HEK293T (cell line): ENCODE measurements at regions not wholly inside any gene's neighbourhood (a gene's known extent, or its start where the extent isn't known, plus 50 kb on each side); places are given as distances from the start of the nearest gene placed in this dataset.

Source experiments
- CTCF ChIA-PET: fragments of 350-600 bp; formaldehyde crosslinking; extraction: SDS; loops from one replicate; lab custom pipeline; 2021; ENCODE audit warnings: antibody characterized with exemption, inconsistent platforms; lab: Yijun Ruan, JAX
- POLR2A ChIA-PET: fragments of 350-600 bp; formaldehyde crosslinking; extraction: SDS; loops from one replicate; lab custom pipeline; 2020; ENCODE audit warnings: antibody characterized with exemption, inconsistent platforms; lab: Yijun Ruan, JAX
- DNase-seq: peaks from one replicate; pipeline ENCODE4 v3.0.0; 2012; ENCODE audit warnings: mixed read lengths; ENCODE audit errors: extremely low spot score
- ARNT ChIP-seq: fragments of 450-650 bp; IDR thresholded peaks from 2 replicates; pipeline ENCODE4 v1.6.1; 2017; ENCODE audit warnings: mild to moderate bottlenecking
- BHLHE40 ChIP-seq: fragments of 450-650 bp; IDR thresholded peaks from 2 replicates; pipeline ENCODE4 v1.6.1; 2016; ENCODE audit warnings: mild to moderate bottlenecking, moderate library complexity, borderline replicate concordance
- CTBP1 ChIP-seq: fragments of 450-650 bp; IDR thresholded peaks from 2 replicates; pipeline ENCODE4 v1.6.1; 2016; ENCODE audit warnings: borderline replicate concordance
- ELF4 ChIP-seq: fragments of 450-650 bp; IDR thresholded peaks from 2 replicates; pipeline ENCODE4 v1.6.1; 2017; ENCODE audit warnings: antibody characterized with exemption
- FOXA1 ChIP-seq: fragments of 450-650 bp; IDR thresholded peaks from 2 replicates; pipeline ENCODE4 v1.6.1; 2016; ENCODE audit warnings: mild to moderate bottlenecking
- FOXK2 ChIP-seq: fragments of 450-650 bp; IDR thresholded peaks from 2 replicates; pipeline ENCODE4 v1.6.1; 2016; ENCODE audit warnings: mild to moderate bottlenecking
- FOXM1 ChIP-seq: fragments of 450-650 bp; IDR thresholded peaks from 2 replicates; pipeline ENCODE4 v1.6.1; 2017; ENCODE audit warnings: mild to moderate bottlenecking, borderline replicate concordance
- HDGF ChIP-seq: fragments of 450-650 bp; IDR thresholded peaks from 2 replicates; pipeline ENCODE4 v1.6.1; 2017; ENCODE audit warnings: antibody characterized with exemption, borderline replicate concordance
- L3MBTL2 ChIP-seq: fragments of 450-650 bp; conservative IDR thresholded peaks from 2 replicates; pipeline ENCODE4 v1.6.1; 2016; ENCODE audit warnings: mild to moderate bottlenecking
- LEF1 ChIP-seq: fragments of 450-650 bp; IDR thresholded peaks from 2 replicates; pipeline ENCODE4 v1.6.1; 2017; ENCODE audit warnings: mild to moderate bottlenecking, borderline replicate concordance
- NFRKB ChIP-seq: fragments of 450-650 bp; IDR thresholded peaks from 2 replicates; pipeline ENCODE4 v1.6.1; 2016; ENCODE audit warnings: mild to moderate bottlenecking, moderate library complexity
- PKNOX1 ChIP-seq: fragments of 450-650 bp; IDR thresholded peaks from 2 replicates; pipeline ENCODE4 v1.6.1; 2016
- SP1 ChIP-seq: fragments of 450-650 bp; IDR thresholded peaks from 2 replicates; pipeline ENCODE4 v1.6.1; 2017
- SUZ12 ChIP-seq: fragments of 450-650 bp; IDR thresholded peaks from 2 replicates; pipeline ENCODE4 v1.6.1; 2016; ENCODE audit warnings: mild to moderate bottlenecking
- TARDBP ChIP-seq: fragments of 450-650 bp; IDR thresholded peaks from 2 replicates; pipeline ENCODE4 v1.6.1; 2016
- ZNF384 ChIP-seq: fragments of 450-650 bp; IDR thresholded peaks from 2 replicates; pipeline ENCODE4 v1.6.1; 2016

GRCh38 chr3:80564391-80564790 is 796.6 kb upstream of the ROBO1 start:
- TF ChIP-seq FOXK2 (no peak), CTBP1 (no peak), ARNT (no peak), TARDBP (no peak), FOXA1 (no peak), BHLHE40 (no peak), SUZ12 (no peak), ZNF384 (no peak), PKNOX1 (no peak), FOXM1 (no peak), HDGF (no peak), NFRKB (no peak), SP1 (no peak), LEF1 (no peak), ELF4 (no peak), L3MBTL2 (no peak)
- ChIA-PET CTCF (no interaction called here), POLR2A (no interaction called here)
- no peak for DNase-seq

GRCh38 chr3:80559701-80560100 is 791.9 kb upstream of the ROBO1 start:
- DNase-seq, result no peak

GRCh38 chr3:80556763-80557162 is 789.0 kb upstream of the ROBO1 start:
- peak; percentile 6 for DNase-seq
- TF ChIP-seq SP1 (no peak), TARDBP (no peak), ARNT (no peak), HDGF (no peak), CTBP1 (no peak), ELF4 (no peak), LEF1 (no peak), FOXK2 (no peak), L3MBTL2 (no peak), PKNOX1 (no peak), BHLHE40 (no peak), ZNF384 (no peak), FOXM1 (no peak)
- POLR2A ChIA-PET, result no interaction called here
- CTCF ChIA-PET, result no interaction called here

More at GRCh38 chr3:80559701-80560100, 791.9 kb upstream of the ROBO1 start:
- TF ChIP-seq ZNF384, result no peak
- POLR2A ChIA-PET, result no interaction called here
- CTCF ChIA-PET, result interaction anchor here (0.6 to 0.7 kb wide), 2 partner anchors 12 to 28 kb away, joined by 3 to 4 read pairs; no protein-coding TSS in a partner anchor

GRCh38 chr3:80554304-80554703 is 786.5 kb upstream of the ROBO1 start:
- CTCF ChIA-PET, result no interaction called here
- no peak for DNase-seq
- POLR2A ChIA-PET, result no interaction called here
- TF ChIP-seq BHLHE40 (no peak), ARNT (no peak), FOXK2 (no peak), PKNOX1 (no peak), L3MBTL2 (no peak), FOXA1 (no peak), ELF4 (no peak), TARDBP (no peak), NFRKB (no peak), SUZ12 (no peak), FOXM1 (no peak), SP1 (no peak), CTBP1 (no peak)

GRCh38 chr3:80553211-80553610 is 785.4 kb upstream of the ROBO1 start:
- no peak for DNase-seq
- ChIA-PET CTCF (no interaction called here), POLR2A (no interaction called here)
- no peak for TF ChIP-seq FOXM1
- no peak for TF ChIP-seq HDGF
- TF ChIP-seq SUZ12, result no peak
- no peak for TF ChIP-seq TARDBP
- no peak for TF ChIP-seq NFRKB
- no peak for TF ChIP-seq BHLHE40
- no peak for TF ChIP-seq CTBP1
- TF ChIP-seq PKNOX1, result no peak

GRCh38 chr3:80550174-80550573 is 782.4 kb upstream of the ROBO1 start:
- CTCF ChIA-PET, result no interaction called here
- TF ChIP-seq ELF4 (no peak), FOXM1 (no peak), SUZ12 (no peak), ZNF384 (no peak)
- peak; percentile 14 for DNase-seq
- POLR2A ChIA-PET, result no interaction called here
